ENCODE measurements at regions not wholly inside any gene's neighbourhood (a gene's known extent, or its start where the extent isn't known, plus 50 kb on each side); places are given as distances from the start of the nearest gene placed in this dataset.

- TF ChIP-seq, protein P1, sequence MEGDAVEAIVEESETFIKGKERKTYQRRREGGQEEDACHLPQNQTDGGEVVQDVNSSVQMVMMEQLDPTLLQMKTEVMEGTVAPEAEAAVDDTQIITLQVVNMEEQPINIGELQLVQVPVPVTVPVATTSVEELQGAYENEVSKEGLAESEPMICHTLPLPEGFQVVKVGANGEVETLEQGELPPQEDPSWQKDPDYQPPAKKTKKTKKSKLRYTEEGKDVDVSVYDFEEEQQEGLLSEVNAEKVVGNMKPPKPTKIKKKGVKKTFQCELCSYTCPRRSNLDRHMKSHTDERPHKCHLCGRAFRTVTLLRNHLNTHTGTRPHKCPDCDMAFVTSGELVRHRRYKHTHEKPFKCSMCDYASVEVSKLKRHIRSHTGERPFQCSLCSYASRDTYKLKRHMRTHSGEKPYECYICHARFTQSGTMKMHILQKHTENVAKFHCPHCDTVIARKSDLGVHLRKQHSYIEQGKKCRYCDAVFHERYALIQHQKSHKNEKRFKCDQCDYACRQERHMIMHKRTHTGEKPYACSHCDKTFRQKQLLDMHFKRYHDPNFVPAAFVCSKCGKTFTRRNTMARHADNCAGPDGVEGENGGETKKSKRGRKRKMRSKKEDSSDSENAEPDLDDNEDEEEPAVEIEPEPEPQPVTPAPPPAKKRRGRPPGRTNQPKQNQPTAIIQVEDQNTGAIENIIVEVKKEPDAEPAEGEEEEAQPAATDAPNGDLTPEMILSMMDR (IDR thresholded peaks at IDR 0.05): no peak
- TF ChIP-seq POLR2A (IDR thresholded peaks at IDR 0.05): no peak
Measured at GRCh38 chr9:105171589-105171988, 72.9 kb upstream of the SLC44A1 start.
